ENCODE measurements at regions not wholly inside any gene's neighbourhood (a gene's known extent, or its start where the extent isn't known, plus 50 kb on each side); places are given as distances from the start of the nearest gene placed in this dataset.

- H3K27me3 ChIP-seq (ENCODE audit: control insufficient read depth, insufficient read depth, low read length), result no peaks in the 10 kb centered on the region
- no peaks in the 10 kb centered on the region for H3K9me3 ChIP-seq (ENCODE audit: control insufficient read depth, insufficient read depth, low read length)
- H3K4me3 ChIP-seq (ENCODE audit: low read depth, low read length), result no peak overlapping the region
- peaks cover 11% of the 10 kb centered on the region for H3K4me1 ChIP-seq (ENCODE audit: control insufficient read depth, insufficient read depth, low read length)
- no peaks in the 10 kb centered on the region for H3K36me3 ChIP-seq (ENCODE audit: control insufficient read depth, insufficient read depth, low read length)
- H3K9ac ChIP-seq (ENCODE audit: low read depth, low read length), result no peak overlapping the region
These were observed 81.3 kb upstream of the BTG1 start for GRCh38 chr12:92226961-92227360.

GRCh38 chr12:92226071-92226661, 80.5 kb upstream of the BTG1 start:
- Histone ChIP-seq H3K9ac (ENCODE audit: low read depth, low read length) (no peak overlapping the region), H3K27me3 (ENCODE audit: control insufficient read depth, insufficient read depth, low read length) (no peaks in the 10 kb centered on the region), H3K9me3 (ENCODE audit: control insufficient read depth, insufficient read depth, low read length) (no peaks in the 10 kb centered on the region), H3K4me3 (ENCODE audit: low read depth, low read length) (no peak overlapping the region), H3K4me1 (ENCODE audit: control insufficient read depth, insufficient read depth, low read length) (peaks cover 11% of the 10 kb centered on the region), H3K36me3 (ENCODE audit: control insufficient read depth, insufficient read depth, low read length) (no peaks in the 10 kb centered on the region)

GRCh38 chr12:92224685-92225331, 79.2 kb upstream of the BTG1 start:
- Histone ChIP-seq H3K9ac (ENCODE audit: low read depth, low read length) (no peak overlapping the region), H3K36me3 (ENCODE audit: control insufficient read depth, insufficient read depth, low read length) (no peaks in the 10 kb centered on the region), H3K4me3 (ENCODE audit: low read depth, low read length) (no peak overlapping the region), H3K27me3 (ENCODE audit: control insufficient read depth, insufficient read depth, low read length) (no peaks in the 10 kb centered on the region), H3K4me1 (ENCODE audit: control insufficient read depth, insufficient read depth, low read length) (peaks cover 11% of the 10 kb centered on the region), H3K9me3 (ENCODE audit: control insufficient read depth, insufficient read depth, low read length) (no peaks in the 10 kb centered on the region)

GRCh38 chr12:92223481-92223880, 77.8 kb upstream of the BTG1 start:
- Histone ChIP-seq H3K9me3 (ENCODE audit: control insufficient read depth, insufficient read depth, low read length) (no peaks in the 10 kb centered on the region), H3K36me3 (ENCODE audit: control insufficient read depth, insufficient read depth, low read length) (no peaks in the 10 kb centered on the region), H3K4me1 (ENCODE audit: control insufficient read depth, insufficient read depth, low read length) (peaks cover 11% of the 10 kb centered on the region), H3K27me3 (ENCODE audit: control insufficient read depth, insufficient read depth, low read length) (no peaks in the 10 kb centered on the region), H3K9ac (ENCODE audit: low read depth, low read length) (no peak overlapping the region), H3K4me3 (ENCODE audit: low read depth, low read length) (no peak overlapping the region)

GRCh38 chr12:92221656-92222315, 76.1 kb upstream of the BTG1 start:
- H3K4me3 ChIP-seq (ENCODE audit: low read depth, low read length), result no peak overlapping the region
- H3K9ac ChIP-seq (ENCODE audit: low read depth, low read length), result no peak overlapping the region

GRCh38 chr12:92218394-92219077, 72.9 kb upstream of the BTG1 start:
- Histone ChIP-seq H3K4me1 (ENCODE audit: control insufficient read depth, insufficient read depth, low read length) (no peaks in the 10 kb centered on the region), H3K9ac (ENCODE audit: low read depth, low read length) (no peak overlapping the region), H3K9me3 (ENCODE audit: control insufficient read depth, insufficient read depth, low read length) (no peaks in the 10 kb centered on the region), H3K36me3 (ENCODE audit: control insufficient read depth, insufficient read depth, low read length) (no peaks in the 10 kb centered on the region), H3K4me3 (ENCODE audit: low read depth, low read length) (no peak overlapping the region), H3K27me3 (ENCODE audit: control insufficient read depth, insufficient read depth, low read length) (no peaks in the 10 kb centered on the region)

More at GRCh38 chr12:92221656-92222315, 76.1 kb upstream of the BTG1 start:
- Histone ChIP-seq H3K4me1 (ENCODE audit: control insufficient read depth, insufficient read depth, low read length) (peaks cover 9% of the 10 kb centered on the region), H3K36me3 (ENCODE audit: control insufficient read depth, insufficient read depth, low read length) (no peaks in the 10 kb centered on the region), H3K27me3 (ENCODE audit: control insufficient read depth, insufficient read depth, low read length) (no peaks in the 10 kb centered on the region), H3K9me3 (ENCODE audit: control insufficient read depth, insufficient read depth, low read length) (no peaks in the 10 kb centered on the region)

- Histone ChIP-seq H3K36me3 (ENCODE audit: control insufficient read depth, insufficient read depth, low read length) (no peaks in the 10 kb centered on the region), H3K9ac (ENCODE audit: low read depth, low read length) (no peak overlapping the region), H3K27me3 (ENCODE audit: control insufficient read depth, insufficient read depth, low read length) (no peaks in the 10 kb centered on the region), H3K4me3 (ENCODE audit: low read depth, low read length) (no peak overlapping the region), H3K9me3 (ENCODE audit: control insufficient read depth, insufficient read depth, low read length) (no peaks in the 10 kb centered on the region), H3K4me1 (ENCODE audit: control insufficient read depth, insufficient read depth, low read length) (no peaks in the 10 kb centered on the region)
These were observed 70.4 kb upstream of the BTG1 start for GRCh38 chr12:92216092-92216491.

- Histone ChIP-seq H3K4me3 (ENCODE audit: low read depth, low read length) (no peak overlapping the region), H3K36me3 (ENCODE audit: control insufficient read depth, insufficient read depth, low read length) (no peaks in the 10 kb centered on the region), H3K27me3 (ENCODE audit: control insufficient read depth, insufficient read depth, low read length) (no peaks in the 10 kb centered on the region), H3K9me3 (ENCODE audit: control insufficient read depth, insufficient read depth, low read length) (no peaks in the 10 kb centered on the region), H3K4me1 (ENCODE audit: control insufficient read depth, insufficient read depth, low read length) (no peaks in the 10 kb centered on the region), H3K9ac (ENCODE audit: low read depth, low read length) (no peak overlapping the region)
These were observed 69.7 kb upstream of the BTG1 start for GRCh38 chr12:92215358-92215757.

GRCh38 chr12:92213166-92213565, 67.5 kb upstream of the BTG1 start:
- H3K4me1 ChIP-seq (ENCODE audit: control insufficient read depth, insufficient read depth, low read length), result peaks cover 4% of the 10 kb centered on the region
- no peak overlapping the region for H3K4me3 ChIP-seq (ENCODE audit: low read depth, low read length)
- H3K9ac ChIP-seq (ENCODE audit: low read depth, low read length), result no peak overlapping the region
- no peaks in the 10 kb centered on the region for H3K9me3 ChIP-seq (ENCODE audit: control insufficient read depth, insufficient read depth, low read length)
- no peaks in the 10 kb centered on the region for H3K27me3 ChIP-seq (ENCODE audit: control insufficient read depth, insufficient read depth, low read length)
- H3K36me3 ChIP-seq (ENCODE audit: control insufficient read depth, insufficient read depth, low read length), result no peaks in the 10 kb centered on the region

GRCh38 chr12:92210071-92210470, 64.4 kb upstream of the BTG1 start:
- H3K27me3 ChIP-seq (ENCODE audit: control insufficient read depth, insufficient read depth, low read length), result no peaks in the 10 kb centered on the region
- H3K4me1 ChIP-seq (ENCODE audit: control insufficient read depth, insufficient read depth, low read length), result peaks cover 6% of the 10 kb centered on the region
- no peak overlapping the region for H3K4me3 ChIP-seq (ENCODE audit: low read depth, low read length)
- H3K9me3 ChIP-seq (ENCODE audit: control insufficient read depth, insufficient read depth, low read length), result no peaks in the 10 kb centered on the region
- H3K9ac ChIP-seq (ENCODE audit: low read depth, low read length), result no peak overlapping the region
- no peaks in the 10 kb centered on the region for H3K36me3 ChIP-seq (ENCODE audit: control insufficient read depth, insufficient read depth, low read length)

- H3K4me3 ChIP-seq (ENCODE audit: low read depth, low read length), result no peak overlapping the region
- no peak overlapping the region for H3K9ac ChIP-seq (ENCODE audit: low read depth, low read length)
- peaks cover 6% of the 10 kb centered on the region for H3K4me1 ChIP-seq (ENCODE audit: control insufficient read depth, insufficient read depth, low read length)
- no peaks in the 10 kb centered on the region for H3K9me3 ChIP-seq (ENCODE audit: control insufficient read depth, insufficient read depth, low read length)
- H3K27me3 ChIP-seq (ENCODE audit: control insufficient read depth, insufficient read depth, low read length), result no peaks in the 10 kb centered on the region
- no peaks in the 10 kb centered on the region for H3K36me3 ChIP-seq (ENCODE audit: control insufficient read depth, insufficient read depth, low read length)
These were observed 63.0 kb upstream of the BTG1 start for GRCh38 chr12:92208613-92209121.
